Lower leg skin (tissue), 3 donors: ENCODE measurements at regions not wholly inside any gene's neighbourhood (a gene's known extent, or its start where the extent isn't known, plus 50 kb on each side); places are given as distances from the start of the nearest gene placed in this dataset.
"Not testable (repeated sequence)": the region's sequence is repeated elsewhere in the genome, so short reads cannot be mapped to it uniquely, and the experiment has no call there.

ENCODE experiments used
- POLR2A ChIP-seq, 2 donors: fragments of 450-650 bp; IDR thresholded peaks; one replicate each; pipeline ENCODE4 v1.6.1; 2016 to 2017; ENCODE audit warnings: antibody characterized with exemption in 2 of 2, mild to moderate bottlenecking in 1 of 2, moderate library complexity in 1 of 2
- TF ChIP-seq, protein P1 (sequence below), 3 donors: fragments of 450-650 bp; IDR thresholded peaks; one replicate each; pipeline ENCODE4 v1.5.1; 2016; ENCODE audit warnings: antibody characterized with exemption in 3 of 3, mild to moderate bottlenecking in 3 of 3, moderate library complexity in 2 of 3

DNA sequence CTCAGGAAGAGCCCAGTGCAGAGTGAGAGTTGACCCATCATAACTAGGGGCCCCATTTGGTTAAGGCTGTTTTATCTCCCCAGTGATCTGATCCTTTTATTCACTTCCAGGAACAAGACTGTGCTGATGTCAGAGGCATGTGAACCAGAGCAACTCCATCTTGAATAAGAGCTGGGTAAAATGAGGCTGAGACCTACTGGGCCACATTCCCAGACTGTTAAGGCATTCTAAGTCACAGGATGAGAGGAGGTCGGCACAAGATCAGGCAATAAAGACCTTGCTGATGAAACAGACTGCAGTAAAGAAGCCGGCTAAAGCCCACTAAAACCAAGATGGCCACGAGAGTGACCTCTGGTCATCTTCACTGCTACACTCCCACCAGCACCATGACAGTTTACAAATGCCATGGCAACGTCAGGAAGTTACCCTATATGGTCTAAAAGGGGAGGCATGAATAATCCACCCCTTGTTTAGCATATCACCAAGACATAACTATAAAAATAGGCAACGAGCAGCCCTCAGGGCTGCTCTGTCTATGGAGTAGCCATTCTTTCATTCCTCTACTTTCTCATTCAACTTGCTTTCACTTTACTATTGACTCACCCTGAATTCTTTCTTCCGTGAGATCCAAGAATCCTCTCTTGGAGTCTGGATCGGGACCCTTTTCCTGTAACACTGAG, 55.3 kb upstream of the CHST15 start:
- TF ChIP-seq, protein P1, sequence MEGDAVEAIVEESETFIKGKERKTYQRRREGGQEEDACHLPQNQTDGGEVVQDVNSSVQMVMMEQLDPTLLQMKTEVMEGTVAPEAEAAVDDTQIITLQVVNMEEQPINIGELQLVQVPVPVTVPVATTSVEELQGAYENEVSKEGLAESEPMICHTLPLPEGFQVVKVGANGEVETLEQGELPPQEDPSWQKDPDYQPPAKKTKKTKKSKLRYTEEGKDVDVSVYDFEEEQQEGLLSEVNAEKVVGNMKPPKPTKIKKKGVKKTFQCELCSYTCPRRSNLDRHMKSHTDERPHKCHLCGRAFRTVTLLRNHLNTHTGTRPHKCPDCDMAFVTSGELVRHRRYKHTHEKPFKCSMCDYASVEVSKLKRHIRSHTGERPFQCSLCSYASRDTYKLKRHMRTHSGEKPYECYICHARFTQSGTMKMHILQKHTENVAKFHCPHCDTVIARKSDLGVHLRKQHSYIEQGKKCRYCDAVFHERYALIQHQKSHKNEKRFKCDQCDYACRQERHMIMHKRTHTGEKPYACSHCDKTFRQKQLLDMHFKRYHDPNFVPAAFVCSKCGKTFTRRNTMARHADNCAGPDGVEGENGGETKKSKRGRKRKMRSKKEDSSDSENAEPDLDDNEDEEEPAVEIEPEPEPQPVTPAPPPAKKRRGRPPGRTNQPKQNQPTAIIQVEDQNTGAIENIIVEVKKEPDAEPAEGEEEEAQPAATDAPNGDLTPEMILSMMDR (IDR thresholded peaks at IDR 0.05) = not testable (repeated sequence)
- not testable (repeated sequence) for TF ChIP-seq POLR2A (IDR thresholded peaks at IDR 0.05)
